ENCODE measurements at regions not wholly inside any gene's neighbourhood (a gene's known extent, or its start where the extent isn't known, plus 50 kb on each side); places are given as distances from the start of the nearest gene placed in this dataset.

DNA sequence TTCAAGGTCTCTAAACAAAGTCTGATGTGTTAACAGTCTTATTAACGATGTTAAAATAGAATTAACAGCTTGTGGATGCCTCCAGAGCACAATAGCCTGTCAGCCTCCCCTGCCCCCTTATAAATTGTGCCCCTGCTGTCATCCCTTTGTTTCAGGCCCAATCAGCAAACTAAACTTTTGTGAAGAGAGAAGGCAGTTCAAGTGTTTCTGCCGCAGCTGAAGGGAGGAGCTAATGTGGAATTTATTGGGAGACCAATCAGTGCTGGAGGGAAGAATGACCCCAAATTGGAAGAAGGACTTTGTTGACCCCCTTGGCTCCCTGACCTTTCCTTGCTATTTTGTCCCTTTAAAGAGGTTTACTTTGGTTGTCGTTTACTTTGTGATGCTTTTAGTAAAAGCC lies 160.5 kb downstream of the TM9SF2 start:
- Mint-ChIP-seq H3K4me1 (ENCODE audit: unreplicated experiment) (peaks cover 31% of the 10 kb centered on the region), H3K27ac (peak overlapping the region; percentile 38), H3K27me3 (peaks cover 40% of the 10 kb centered on the region), H3K36me3 (no peaks in the 10 kb centered on the region), H3K9me3 (no peaks in the 10 kb centered on the region), H3K4me3 (peak overlapping the region; percentile 35)
- DNase-seq (ENCODE audit: extremely low spot score, unreplicated experiment), result no peak
- TF ChIP-seq, protein P1, sequence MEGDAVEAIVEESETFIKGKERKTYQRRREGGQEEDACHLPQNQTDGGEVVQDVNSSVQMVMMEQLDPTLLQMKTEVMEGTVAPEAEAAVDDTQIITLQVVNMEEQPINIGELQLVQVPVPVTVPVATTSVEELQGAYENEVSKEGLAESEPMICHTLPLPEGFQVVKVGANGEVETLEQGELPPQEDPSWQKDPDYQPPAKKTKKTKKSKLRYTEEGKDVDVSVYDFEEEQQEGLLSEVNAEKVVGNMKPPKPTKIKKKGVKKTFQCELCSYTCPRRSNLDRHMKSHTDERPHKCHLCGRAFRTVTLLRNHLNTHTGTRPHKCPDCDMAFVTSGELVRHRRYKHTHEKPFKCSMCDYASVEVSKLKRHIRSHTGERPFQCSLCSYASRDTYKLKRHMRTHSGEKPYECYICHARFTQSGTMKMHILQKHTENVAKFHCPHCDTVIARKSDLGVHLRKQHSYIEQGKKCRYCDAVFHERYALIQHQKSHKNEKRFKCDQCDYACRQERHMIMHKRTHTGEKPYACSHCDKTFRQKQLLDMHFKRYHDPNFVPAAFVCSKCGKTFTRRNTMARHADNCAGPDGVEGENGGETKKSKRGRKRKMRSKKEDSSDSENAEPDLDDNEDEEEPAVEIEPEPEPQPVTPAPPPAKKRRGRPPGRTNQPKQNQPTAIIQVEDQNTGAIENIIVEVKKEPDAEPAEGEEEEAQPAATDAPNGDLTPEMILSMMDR (conservative IDR thresholded peaks at IDR 0.05), result no peak

- Mint-ChIP-seq H3K4me3 (peak overlapping the region; percentile 41), H3K27ac (peak overlapping the region; percentile 4), H3K27me3 (peaks cover 46% of the 10 kb centered on the region), H3K36me3 (no peaks in the 10 kb centered on the region), H3K9me3 (no peaks in the 10 kb centered on the region), H3K4me1 (ENCODE audit: unreplicated experiment) (peaks cover 46% of the 10 kb centered on the region)
- no peak for DNase-seq (ENCODE audit: extremely low spot score, unreplicated experiment)
- TF ChIP-seq, protein P1 (conservative IDR thresholded peaks at IDR 0.05), result no peak
These were observed 158.7 kb downstream of the TM9SF2 start for GRCh38 chr13:99659866-99660554.

GRCh38 chr13:99659226-99659625 lies 158.0 kb downstream of the TM9SF2 start:
- H3K27ac Mint-ChIP-seq, result peak overlapping the region; percentile 63
- peaks cover 46% of the 10 kb centered on the region for H3K4me1 Mint-ChIP-seq (ENCODE audit: unreplicated experiment)
- H3K4me3 Mint-ChIP-seq, result peak overlapping the region; percentile 86

DNA sequence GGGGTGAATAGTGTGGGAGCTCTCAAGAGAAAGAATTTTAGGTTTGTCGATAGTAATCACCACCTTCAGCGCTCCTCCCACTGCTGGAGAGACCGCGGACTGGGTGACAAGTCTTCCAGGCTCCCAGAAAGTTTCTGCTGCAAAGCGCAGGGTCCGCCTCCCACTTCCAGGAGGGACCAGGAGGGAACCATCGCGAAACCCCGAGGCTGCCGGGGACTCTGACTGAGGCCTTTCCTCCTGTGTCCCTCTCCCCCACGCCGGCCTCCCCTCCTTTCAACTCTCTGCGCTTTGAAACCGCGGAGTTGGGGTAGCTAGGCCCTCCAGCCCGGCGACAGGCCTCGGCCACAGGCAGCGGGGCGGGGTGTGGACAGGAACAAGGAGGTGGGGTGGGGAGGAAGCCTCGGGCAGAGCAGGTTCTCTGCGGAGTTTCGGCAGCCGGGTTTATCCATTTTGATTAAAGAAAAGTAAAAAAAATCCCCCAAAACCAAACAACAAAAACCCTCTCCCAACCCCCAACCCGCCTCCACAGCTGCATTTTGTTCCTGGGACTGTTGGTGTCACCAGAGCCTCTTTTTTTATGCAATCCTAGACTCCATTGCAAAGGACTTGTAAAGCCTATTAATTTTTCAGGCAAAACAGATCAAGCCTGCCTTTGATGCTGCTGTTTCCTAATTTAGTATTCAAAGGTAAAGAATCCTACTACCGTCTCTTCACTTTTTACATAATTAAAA lies 157.2 kb downstream of the TM9SF2 start:
- TF ChIP-seq, protein P1 (conservative IDR thresholded peaks at IDR 0.05), result peak; percentile 63
- Mint-ChIP-seq H3K36me3 (no peaks in the 10 kb centered on the region), H3K4me1 (ENCODE audit: unreplicated experiment) (peaks cover 43% of the 10 kb centered on the region), H3K9me3 (no peaks in the 10 kb centered on the region), H3K27ac (peak overlapping the region; percentile 63), H3K4me3 (peak overlapping the region; percentile 86), H3K27me3 (peaks cover 42% of the 10 kb centered on the region)
- peak; percentile 79 for DNase-seq (ENCODE audit: extremely low spot score, unreplicated experiment)

More at GRCh38 chr13:99659226-99659625, 158.0 kb downstream of the TM9SF2 start:
- Mint-ChIP-seq H3K9me3 (no peaks in the 10 kb centered on the region), H3K36me3 (no peaks in the 10 kb centered on the region), H3K27me3 (peaks cover 46% of the 10 kb centered on the region)
- DNase-seq (ENCODE audit: extremely low spot score, unreplicated experiment), result no peak
- TF ChIP-seq, protein P1 (conservative IDR thresholded peaks at IDR 0.05), result no peak

GRCh38 chr13:99657848-99658260 lies 156.6 kb downstream of the TM9SF2 start:
- no peak for DNase-seq (ENCODE audit: extremely low spot score, unreplicated experiment)
- peaks cover 37% of the 10 kb centered on the region for H3K27me3 Mint-ChIP-seq
- TF ChIP-seq, protein P1 (conservative IDR thresholded peaks at IDR 0.05), result no peak
- no peaks in the 10 kb centered on the region for H3K9me3 Mint-ChIP-seq
- H3K36me3 Mint-ChIP-seq, result no peaks in the 10 kb centered on the region
- peak overlapping the region; percentile 63 for H3K27ac Mint-ChIP-seq
- H3K4me1 Mint-ChIP-seq (ENCODE audit: unreplicated experiment), result peaks cover 43% of the 10 kb centered on the region
- peak overlapping the region; percentile 86 for H3K4me3 Mint-ChIP-seq
